ENCODE measurements at regions not wholly inside any gene's neighbourhood (a gene's known extent, or its start where the extent isn't known, plus 50 kb on each side); places are given as distances from the start of the nearest gene placed in this dataset.

- TF ChIP-seq POLR2A (IDR thresholded peaks at IDR 0.05) (no peak), CTCF (IDR thresholded peaks at IDR 0.05) (no peak)
Observed at GRCh38 chr9:95574176-95574575, 57.4 kb upstream of the PTCH1 start.

All from right lobe of liver (tissue), 4 donors.